Astrocyte of the cerebellum (primary cell): ENCODE measurements at regions not wholly inside any gene's neighbourhood (a gene's known extent, or its start where the extent isn't known, plus 50 kb on each side); places are given as distances from the start of the nearest gene placed in this dataset.

Experiments
- DNase-seq: peaks from one replicate; pipeline ENCODE4 v3.0.0-alpha.2; 2011; ENCODE audit warnings: low read depth
- H3K4me3 ChIP-seq: 2 replicates; pipeline ENCODE4 v1.5.1; 2011; ENCODE audit warnings: mild to moderate bottlenecking, low read depth, low read length, moderate library complexity
- in situ Hi-C: cut with HindIII; loops from 2 replicates; pipeline ENCODE4 v1.10.0; 2017; ENCODE audit warnings: low sequenced_read_pairs
- TF ChIP-seq, protein P1 (sequence below): IDR thresholded peaks from 2 replicates; pipeline ENCODE4 v1.5.1; 2012; ENCODE audit warnings: low read length, low read depth, moderate library complexity, mild to moderate bottlenecking; ENCODE audit errors: missing control alignments

DNA sequence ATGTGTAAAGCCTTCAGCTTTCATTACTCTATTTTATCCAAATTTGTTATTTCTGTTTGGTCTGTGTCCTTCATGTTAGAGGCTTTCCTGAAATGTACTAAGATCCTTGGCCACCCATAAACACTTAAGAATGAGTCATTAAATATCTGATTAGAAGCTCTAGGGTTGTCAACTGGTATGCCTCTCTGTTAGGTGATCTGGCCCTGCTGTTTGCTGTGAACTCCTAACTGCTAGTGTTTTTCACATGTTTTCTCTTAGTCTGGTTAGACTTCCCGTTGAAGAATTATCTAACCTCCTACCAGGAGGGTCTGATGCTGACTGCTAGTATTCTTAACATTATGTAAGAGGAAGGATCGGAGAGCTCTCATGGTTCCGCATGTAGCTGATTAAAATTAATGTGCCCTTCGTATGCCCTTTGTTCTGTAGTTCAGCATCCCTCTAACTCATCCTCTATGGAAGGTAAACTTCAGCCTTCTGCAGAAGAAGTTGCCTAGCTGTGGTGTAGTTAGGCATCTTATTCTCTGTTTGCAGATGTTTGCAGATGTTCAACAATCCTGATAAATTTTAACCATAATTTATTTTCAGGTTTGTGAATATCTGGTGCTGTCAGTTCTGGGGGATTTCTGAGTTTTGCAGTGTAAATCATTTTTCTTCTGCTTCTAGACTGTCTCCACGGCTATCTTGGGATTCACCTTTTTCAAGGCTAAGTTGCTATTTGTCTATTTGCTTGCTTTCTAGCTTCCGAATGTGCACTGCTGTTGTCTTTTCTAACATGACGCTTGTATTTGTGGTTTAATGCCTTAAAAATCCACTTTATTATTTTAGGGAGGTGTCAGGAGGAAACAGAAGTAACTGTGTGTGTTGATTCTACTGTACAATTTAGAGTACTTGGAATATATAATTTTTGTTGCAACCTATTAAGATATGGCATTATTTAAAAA, 207.2 kb upstream of the SPRY2 start:
- H3K4me3 ChIP-seq = no peak overlapping the region
- TF ChIP-seq, protein P1, sequence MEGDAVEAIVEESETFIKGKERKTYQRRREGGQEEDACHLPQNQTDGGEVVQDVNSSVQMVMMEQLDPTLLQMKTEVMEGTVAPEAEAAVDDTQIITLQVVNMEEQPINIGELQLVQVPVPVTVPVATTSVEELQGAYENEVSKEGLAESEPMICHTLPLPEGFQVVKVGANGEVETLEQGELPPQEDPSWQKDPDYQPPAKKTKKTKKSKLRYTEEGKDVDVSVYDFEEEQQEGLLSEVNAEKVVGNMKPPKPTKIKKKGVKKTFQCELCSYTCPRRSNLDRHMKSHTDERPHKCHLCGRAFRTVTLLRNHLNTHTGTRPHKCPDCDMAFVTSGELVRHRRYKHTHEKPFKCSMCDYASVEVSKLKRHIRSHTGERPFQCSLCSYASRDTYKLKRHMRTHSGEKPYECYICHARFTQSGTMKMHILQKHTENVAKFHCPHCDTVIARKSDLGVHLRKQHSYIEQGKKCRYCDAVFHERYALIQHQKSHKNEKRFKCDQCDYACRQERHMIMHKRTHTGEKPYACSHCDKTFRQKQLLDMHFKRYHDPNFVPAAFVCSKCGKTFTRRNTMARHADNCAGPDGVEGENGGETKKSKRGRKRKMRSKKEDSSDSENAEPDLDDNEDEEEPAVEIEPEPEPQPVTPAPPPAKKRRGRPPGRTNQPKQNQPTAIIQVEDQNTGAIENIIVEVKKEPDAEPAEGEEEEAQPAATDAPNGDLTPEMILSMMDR = no peak
- in situ Hi-C loops = no loop called here
- DNase-seq = no peak

DNA sequence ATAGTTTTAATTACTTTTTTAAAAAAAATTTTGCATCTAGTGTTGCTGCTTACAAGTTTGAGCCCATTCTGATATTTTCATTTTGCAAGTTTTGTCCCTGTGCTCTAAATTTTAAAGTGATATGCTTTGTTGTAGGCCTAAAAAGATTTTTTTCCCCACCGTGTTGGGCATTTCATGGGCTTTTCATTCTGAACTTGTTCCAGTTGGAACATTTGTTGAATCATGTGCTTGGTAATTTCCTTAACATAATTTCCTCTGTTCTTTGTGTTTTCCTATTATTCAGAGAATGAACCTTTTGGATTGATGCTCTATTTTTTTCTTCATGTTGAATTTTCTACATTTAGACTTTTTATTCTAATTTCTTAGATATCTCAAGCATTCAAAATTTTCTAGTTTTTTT, 206.4 kb upstream of the SPRY2 start:
- no peak for DNase-seq
- no peak overlapping the region for H3K4me3 ChIP-seq
- TF ChIP-seq, protein P1 = no peak
- in situ Hi-C loops = no loop called here

DNA sequence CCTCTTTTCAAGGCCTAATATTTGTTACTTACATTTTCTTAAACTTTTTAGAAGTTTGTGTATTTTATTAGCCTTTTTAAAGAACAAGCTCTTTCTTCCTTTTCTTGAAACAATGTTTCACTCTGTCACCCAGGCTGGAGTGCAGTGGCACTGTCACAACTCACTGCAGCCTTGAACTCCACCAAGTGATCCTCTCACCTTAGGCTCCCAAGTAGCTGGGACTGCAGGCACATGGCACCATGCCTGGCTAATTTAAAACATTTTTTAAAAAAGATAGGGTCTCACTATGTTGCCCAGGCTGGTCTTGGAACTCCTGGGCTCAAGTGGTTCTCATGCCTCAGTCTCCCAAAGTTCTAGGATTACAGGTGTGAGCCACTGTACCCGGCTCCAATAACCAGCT, 192.2 kb upstream of the SPRY2 start:
- DNase-seq = no peak
- TF ChIP-seq, protein P1 = no peak
- H3K4me3 ChIP-seq = no peak overlapping the region
- in situ Hi-C loops = no loop called here

DNA sequence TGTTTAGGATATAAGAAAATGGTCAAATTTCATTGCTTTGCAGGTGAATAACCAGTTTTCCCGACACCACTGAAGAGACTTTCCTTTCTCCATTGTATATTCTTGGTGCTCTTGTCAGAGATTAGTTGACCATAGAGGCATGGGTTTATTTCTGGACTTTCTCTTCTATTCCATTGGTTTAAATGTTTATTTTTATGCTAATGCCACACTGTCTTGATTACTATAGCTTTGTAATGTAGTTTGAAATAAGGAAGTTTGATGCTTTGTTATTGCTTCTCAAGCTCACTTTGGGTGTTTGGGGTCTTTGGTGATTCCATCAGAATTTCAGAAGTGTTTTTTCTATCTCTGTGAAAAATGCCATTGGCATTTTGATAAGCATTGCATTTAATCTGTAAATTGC, 190.0 kb upstream of the SPRY2 start:
- in situ Hi-C loops = no loop called here
- no peak for DNase-seq
- TF ChIP-seq, protein P1 = no peak
- H3K4me3 ChIP-seq = no peak overlapping the region

DNA sequence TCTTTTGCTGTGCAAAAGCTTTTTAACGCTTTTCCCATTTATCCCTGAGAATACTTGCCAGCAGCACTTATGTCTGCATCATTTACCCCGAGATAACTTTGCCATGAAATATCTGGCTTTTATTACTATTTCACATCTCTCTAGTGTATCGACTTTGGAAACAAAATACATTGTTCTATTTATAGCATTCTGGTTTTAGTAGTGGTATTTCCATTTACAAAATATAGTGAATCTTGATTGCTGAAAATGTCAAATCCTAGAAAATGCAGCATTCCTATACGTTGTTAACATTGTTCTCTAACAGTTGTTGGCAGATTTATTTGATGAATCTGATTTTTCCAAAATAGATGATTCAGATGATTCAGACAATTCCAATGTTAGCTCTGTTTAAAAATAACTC, 189.3 kb upstream of the SPRY2 start:
- H3K4me3 ChIP-seq = no peak overlapping the region
- TF ChIP-seq, protein P1 = no peak
- DNase-seq = peak; percentile 38
- in situ Hi-C loops = no loop called here

DNA sequence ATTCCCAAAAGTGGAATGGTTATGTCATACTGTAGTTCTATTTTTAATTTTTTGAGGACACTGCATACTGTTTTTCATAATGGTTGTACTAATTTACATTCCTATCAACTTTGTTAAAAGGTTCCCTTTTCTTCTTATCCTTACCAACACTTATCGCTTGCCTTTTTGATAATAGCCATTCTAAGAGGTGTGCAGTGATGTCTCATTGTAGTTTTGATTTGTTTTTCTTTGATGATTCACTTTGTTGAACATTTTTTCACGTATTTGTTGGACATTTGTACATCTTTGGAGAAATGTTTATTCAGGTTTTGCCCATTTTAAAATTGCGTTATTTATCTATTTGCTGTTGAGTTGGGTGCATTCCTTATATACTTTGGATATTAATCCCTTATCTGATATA, 188.8 kb upstream of the SPRY2 start:
- in situ Hi-C loops = no loop called here
- DNase-seq = peak; percentile 16
- TF ChIP-seq, protein P1 = no peak
- no peak overlapping the region for H3K4me3 ChIP-seq
